ENCODE measurements at regions not wholly inside any gene's neighbourhood (a gene's known extent, or its start where the extent isn't known, plus 50 kb on each side); places are given as distances from the start of the nearest gene placed in this dataset.
"Not testable (repeated sequence)": the region's sequence is repeated elsewhere in the genome, so short reads cannot be mapped to it uniquely, and the experiment has no call there.

GRCh38 chr3:113377158-113377557, 64.1 kb downstream of the CFAP44 start:
- Mint-ChIP-seq H3K4me3 (no peak overlapping the region), H3K4me1 (ENCODE audit: low read depth in 2 of 2) (no peaks in the 10 kb centered on the region), H3K27me3 (no peaks in the 10 kb centered on the region), H3K27ac (no peak overlapping the region), H3K9me3 (no peaks in the 10 kb centered on the region), H3K36me3 (no peaks in the 10 kb centered on the region)
- ATAC-seq (peak; percentile 53 to 62), DNase-seq (ENCODE audit: low spot score) (no peak)

GRCh38 chr3:113374078-113374477, 67.2 kb downstream of the CFAP44 start:
- Mint-ChIP-seq H3K36me3 (peaks cover 20% of the 10 kb centered on the region), H3K4me3 (no peak overlapping the region), H3K9me3 (no peaks in the 10 kb centered on the region), H3K27me3 (no peaks in the 10 kb centered on the region), H3K4me1 (ENCODE audit: low read depth in 2 of 2) (no peaks in the 10 kb centered on the region), H3K27ac (no peak overlapping the region)
- ATAC-seq (no peak), DNase-seq (ENCODE audit: low spot score) (no peak)

DNA sequence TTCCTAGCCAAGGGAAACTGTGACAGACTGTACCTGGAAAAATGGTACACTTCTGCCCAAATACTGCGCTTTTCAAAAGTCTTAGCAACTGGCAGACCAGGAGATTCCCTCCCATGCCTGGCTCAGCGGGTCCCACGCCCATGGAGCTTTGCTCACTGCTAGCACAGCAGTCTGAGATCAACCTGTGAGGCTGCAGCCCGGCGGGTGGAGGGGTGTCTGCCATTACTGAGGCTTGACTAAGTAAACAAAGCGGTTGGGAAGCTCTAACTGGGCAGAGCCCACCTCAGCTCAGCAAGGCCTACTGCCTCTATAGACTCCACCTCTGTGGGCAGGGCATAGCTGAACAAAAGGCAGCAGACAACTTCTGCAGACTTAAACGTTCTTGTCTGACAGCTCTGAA, 74.5 kb downstream of the CFAP44 start:
- not testable (repeated sequence) for H3K4me3 Mint-ChIP-seq; H3K27ac Mint-ChIP-seq; H3K9me3 Mint-ChIP-seq; H3K27me3 Mint-ChIP-seq; ATAC-seq; H3K4me1 Mint-ChIP-seq (ENCODE audit: low read depth in 2 of 2); DNase-seq (ENCODE audit: low spot score)
- H3K36me3 Mint-ChIP-seq, result peaks cover 26% of the 10 kb centered on the region

- not testable (repeated sequence) for H3K4me3 Mint-ChIP-seq; H3K27ac Mint-ChIP-seq; H3K4me1 Mint-ChIP-seq (ENCODE audit: low read depth in 2 of 2); H3K27me3 Mint-ChIP-seq; DNase-seq (ENCODE audit: low spot score); H3K9me3 Mint-ChIP-seq; H3K36me3 Mint-ChIP-seq; ATAC-seq
Measured at GRCh38 chr3:113355340-113355739, 86.0 kb downstream of the CFAP44 start.

GRCh38 chr3:113354307-113354706, 87.0 kb downstream of the CFAP44 start:
- Mint-ChIP-seq H3K27me3 (no peaks in the 10 kb centered on the region), H3K36me3 (no peaks in the 10 kb centered on the region), H3K9me3 (no peaks in the 10 kb centered on the region), H3K27ac (no peak overlapping the region), H3K4me3 (no peak overlapping the region), H3K4me1 (ENCODE audit: low read depth in 2 of 2) (no peaks in the 10 kb centered on the region)
- ATAC-seq, result no peak
- DNase-seq (ENCODE audit: low spot score), result no peak

GRCh38 chr3:113353678-113354077, 87.6 kb downstream of the CFAP44 start:
- no peak overlapping the region for H3K27ac Mint-ChIP-seq
- no peaks in the 10 kb centered on the region for H3K36me3 Mint-ChIP-seq
- H3K4me1 Mint-ChIP-seq (ENCODE audit: low read depth in 2 of 2), result no peaks in the 10 kb centered on the region
- DNase-seq (ENCODE audit: low spot score) (no peak), ATAC-seq (no peak)
- no peak overlapping the region for H3K4me3 Mint-ChIP-seq
- H3K27me3 Mint-ChIP-seq, result no peaks in the 10 kb centered on the region
- no peaks in the 10 kb centered on the region for H3K9me3 Mint-ChIP-seq

- no peak for DNase-seq (ENCODE audit: low spot score)
- no peaks in the 10 kb centered on the region for H3K27me3 Mint-ChIP-seq
- no peak overlapping the region for H3K27ac Mint-ChIP-seq
- no peak overlapping the region for H3K4me3 Mint-ChIP-seq
- H3K9me3 Mint-ChIP-seq, result no peaks in the 10 kb centered on the region
- H3K36me3 Mint-ChIP-seq, result no peaks in the 10 kb centered on the region
- no peaks in the 10 kb centered on the region for H3K4me1 Mint-ChIP-seq (ENCODE audit: low read depth in 2 of 2)
- ATAC-seq, result no peak
Measured at GRCh38 chr3:113340785-113341184, 100.5 kb downstream of the CFAP44 start.

GRCh38 chr3:113339616-113340244, 101.6 kb downstream of the CFAP44 start:
- no peak overlapping the region for H3K4me3 Mint-ChIP-seq
- H3K9me3 Mint-ChIP-seq, result no peaks in the 10 kb centered on the region
- H3K27ac Mint-ChIP-seq, result no peak overlapping the region
- no peaks in the 10 kb centered on the region for H3K36me3 Mint-ChIP-seq
- H3K27me3 Mint-ChIP-seq, result no peaks in the 10 kb centered on the region
- ATAC-seq, result no peak
- no peak for DNase-seq (ENCODE audit: low spot score)
- H3K4me1 Mint-ChIP-seq (ENCODE audit: low read depth in 2 of 2), result no peaks in the 10 kb centered on the region

All from natural killer cell treated with Interleukin-12 subunit alpha and Interleukin-12 subunit beta and Interleukin-15 and Interleukin-18, amount 100 ng/mL, for 72 hours (primary cell).